Neural cell (in vitro differentiated cells): ENCODE measurements at regions not wholly inside any gene's neighbourhood (a gene's known extent, or its start where the extent isn't known, plus 50 kb on each side); places are given as distances from the start of the nearest gene placed in this dataset.

Experiments used
- H2AFZ ChIP-seq: fragments of 200-600, 300-800 bp; sonication (generic), shearing (Covaris generic); 2 replicates; pipeline ENCODE4 v1.6.0; 2014; ENCODE audit warnings: low read depth, mild to moderate bottlenecking, antibody characterized with exemption, low read length, moderate library complexity
- H3F3A ChIP-seq: fragments of 200-600 bp; shearing (Covaris generic); 2 replicates; pipeline ENCODE4 v1.6.1; 2016; ENCODE audit warnings: mild to moderate bottlenecking, moderate library complexity, mixed read lengths, antibody characterized with exemption, low read length; ENCODE audit not compliant: insufficient read depth, poor library complexity, severe bottlenecking
- H3K27ac ChIP-seq: fragments of 200-600, 300-800 bp; sonication (generic), shearing (Covaris generic); 2 replicates; pipeline ENCODE4 v1.5.1; 2014; ENCODE audit warnings: mild to moderate bottlenecking, low read length, moderate library complexity
- H3K27me3 ChIP-seq: fragments of 300-800, 200-600 bp; sonication (generic), shearing (Covaris generic); 2 replicates; pipeline ENCODE4 v1.6.0; 2014; ENCODE audit warnings: mild to moderate bottlenecking, low read depth, low read length, moderate library complexity; ENCODE audit not compliant: insufficient read depth
- H3K36me3 ChIP-seq: fragments of 300-800, 200-600 bp; sonication (generic), shearing (Covaris generic); 2 replicates; pipeline ENCODE4 v1.5.1; 2014; ENCODE audit warnings: mild to moderate bottlenecking, antibody characterized with exemption, low read length, moderate library complexity; ENCODE audit not compliant: insufficient read depth
- H3K4me2 ChIP-seq: fragments of 300-800, 200-600 bp; sonication (generic), shearing (Covaris generic); 2 replicates; pipeline ENCODE4 v1.6.0; 2014; ENCODE audit warnings: mild to moderate bottlenecking, low read length
- H3K4me3 ChIP-seq: fragments of 300-800, 200-600 bp; sonication (generic), shearing (Covaris generic); 2 replicates; pipeline ENCODE4 v1.5.1; 2014; ENCODE audit warnings: mild to moderate bottlenecking, low read length, moderate library complexity
- H3K79me2 ChIP-seq: fragments of 200-600 bp; shearing (Covaris generic); replicated peaks from 2 replicates; pipeline ENCODE4 v1.6.0; 2014; ENCODE audit warnings: mild to moderate bottlenecking, low read length, moderate library complexity; ENCODE audit not compliant: insufficient read depth
- H3K9ac ChIP-seq: fragments of 300-800, 200-600 bp; sonication (generic), shearing (Covaris generic); 2 replicates; pipeline ENCODE4 v1.6.1; 2016; ENCODE audit warnings: mild to moderate bottlenecking, low read length, mixed read lengths
- H3K9me2 ChIP-seq: fragments of 200-600 bp; shearing (Covaris generic); 2 replicates; pipeline ENCODE4 v1.6.1; 2016; ENCODE audit warnings: mild to moderate bottlenecking, low read length, mixed read lengths; ENCODE audit not compliant: insufficient read depth
- H3K9me3 ChIP-seq: fragments of 200-600, 300-800 bp; sonication (generic), shearing (Covaris generic); 2 replicates; pipeline ENCODE4 v1.6.1; 2016; ENCODE audit warnings: mild to moderate bottlenecking, mixed run types, low read length, moderate library complexity, mixed read lengths
- H4K20me1 ChIP-seq: fragments of 200-600 bp; shearing (Covaris generic); 2 replicates; pipeline ENCODE4 v1.6.1; 2016; ENCODE audit warnings: mild to moderate bottlenecking, mixed run types; ENCODE audit not compliant: insufficient read depth
- EP300 ChIP-seq: fragments of 450-650 bp; conservative IDR thresholded peaks from 2 replicates; pipeline ENCODE4 v1.6.1; 2014; ENCODE audit warnings: antibody characterized with exemption, mild to moderate bottlenecking, moderate library complexity; ENCODE audit not compliant: poor library complexity, severe bottlenecking
- EZH2 ChIP-seq: fragments of 200-600, 300-800 bp; shearing (Covaris generic), sonication (generic); IDR thresholded peaks from 2 replicates; pipeline ENCODE4 v1.6.1; 2014; ENCODE audit warnings: antibody characterized with exemption, low read length, borderline replicate concordance, mild to moderate bottlenecking; ENCODE audit not compliant: insufficient read depth, poor library complexity, severe bottlenecking
- MXI1 ChIP-seq: fragments of 450-650 bp; conservative IDR thresholded peaks from 2 replicates; pipeline ENCODE4 v1.6.1; 2014; ENCODE audit warnings: antibody characterized with exemption, mild to moderate bottlenecking; ENCODE audit not compliant: poor library complexity, severe bottlenecking
- POLR2AphosphoS5 ChIP-seq: IDR thresholded peaks from 2 replicates; pipeline ENCODE4 v1.6.1; 2012
- RAD21 ChIP-seq: fragments of 450-650 bp; conservative IDR thresholded peaks from 2 replicates; pipeline ENCODE4 v1.6.1; 2014; ENCODE audit warnings: antibody characterized with exemption, mild to moderate bottlenecking, moderate library complexity
- SMC3 ChIP-seq: fragments of 450-650 bp; conservative IDR thresholded peaks from 2 replicates; pipeline ENCODE4 v1.6.1; 2014; ENCODE audit warnings: antibody characterized with exemption, mild to moderate bottlenecking, moderate library complexity; ENCODE audit not compliant: poor library complexity
- TAF1 ChIP-seq: IDR thresholded peaks from 2 replicates; pipeline ENCODE4 v1.6.1; 2012; ENCODE audit warnings: low read depth
- TF ChIP-seq, protein P1 (sequence below): fragments of 450-650 bp; IDR thresholded peaks from 2 replicates; pipeline ENCODE4 v1.5.1; 2014; ENCODE audit warnings: antibody characterized with exemption, mild to moderate bottlenecking, moderate library complexity; ENCODE audit not compliant: poor library complexity, severe bottlenecking
- TF ChIP-seq, protein P2 (sequence below): IDR thresholded peaks from 2 replicates; pipeline ENCODE4 v1.6.1; 2012; ENCODE audit warnings: borderline replicate concordance

DNA sequence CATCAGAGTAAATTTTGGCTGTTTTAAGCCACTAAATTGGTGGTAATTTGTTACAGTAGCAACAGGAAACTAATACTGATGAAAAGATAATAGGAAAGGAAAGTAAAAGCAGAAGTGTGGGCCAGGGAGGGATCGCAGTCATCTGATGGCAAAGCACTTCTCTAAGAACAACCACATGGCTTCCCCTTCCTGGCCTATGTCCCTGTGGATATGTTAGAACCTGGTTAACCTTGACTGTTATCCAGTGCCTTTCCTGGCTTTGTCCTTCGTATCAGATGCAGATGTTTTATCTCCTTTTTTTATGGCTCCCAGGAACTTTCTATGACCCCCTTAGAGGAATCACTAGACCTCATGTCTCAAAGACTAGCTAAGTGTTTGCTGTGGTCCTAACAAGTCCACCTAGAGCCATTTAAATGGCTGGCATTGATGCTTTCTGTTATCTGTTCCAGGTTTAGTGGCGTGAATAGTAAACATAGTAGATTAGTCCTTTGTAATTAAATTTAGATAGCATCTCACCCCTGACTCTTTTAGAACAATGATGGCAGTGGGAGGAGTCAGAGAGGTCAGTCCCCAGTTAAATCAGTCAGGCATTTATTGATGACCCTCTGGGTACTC is 79.2 kb upstream of the PHACTR2 start:
- no peaks in the 10 kb centered on the region for H3K79me2 ChIP-seq
- H3K27me3 ChIP-seq = no peaks in the 10 kb centered on the region
- H3K9ac ChIP-seq = no peak overlapping the region
- no peaks in the 10 kb centered on the region for H3K36me3 ChIP-seq
- no peak overlapping the region for H3K4me2 ChIP-seq
- no peaks in the 10 kb centered on the region for H4K20me1 ChIP-seq
- H2AFZ ChIP-seq = no peak overlapping the region
- no peaks in the 10 kb centered on the region for H3F3A ChIP-seq
- no peak overlapping the region for H3K27ac ChIP-seq
- TF ChIP-seq EZH2 (no peak), RAD21 (no peak), POLR2AphosphoS5 (no peak)
- TF ChIP-seq, protein P1, sequence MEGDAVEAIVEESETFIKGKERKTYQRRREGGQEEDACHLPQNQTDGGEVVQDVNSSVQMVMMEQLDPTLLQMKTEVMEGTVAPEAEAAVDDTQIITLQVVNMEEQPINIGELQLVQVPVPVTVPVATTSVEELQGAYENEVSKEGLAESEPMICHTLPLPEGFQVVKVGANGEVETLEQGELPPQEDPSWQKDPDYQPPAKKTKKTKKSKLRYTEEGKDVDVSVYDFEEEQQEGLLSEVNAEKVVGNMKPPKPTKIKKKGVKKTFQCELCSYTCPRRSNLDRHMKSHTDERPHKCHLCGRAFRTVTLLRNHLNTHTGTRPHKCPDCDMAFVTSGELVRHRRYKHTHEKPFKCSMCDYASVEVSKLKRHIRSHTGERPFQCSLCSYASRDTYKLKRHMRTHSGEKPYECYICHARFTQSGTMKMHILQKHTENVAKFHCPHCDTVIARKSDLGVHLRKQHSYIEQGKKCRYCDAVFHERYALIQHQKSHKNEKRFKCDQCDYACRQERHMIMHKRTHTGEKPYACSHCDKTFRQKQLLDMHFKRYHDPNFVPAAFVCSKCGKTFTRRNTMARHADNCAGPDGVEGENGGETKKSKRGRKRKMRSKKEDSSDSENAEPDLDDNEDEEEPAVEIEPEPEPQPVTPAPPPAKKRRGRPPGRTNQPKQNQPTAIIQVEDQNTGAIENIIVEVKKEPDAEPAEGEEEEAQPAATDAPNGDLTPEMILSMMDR = no peak
- no peaks in the 10 kb centered on the region for H3K9me3 ChIP-seq
- no peaks in the 10 kb centered on the region for H3K9me2 ChIP-seq
- no peak overlapping the region for H3K4me3 ChIP-seq

DNA sequence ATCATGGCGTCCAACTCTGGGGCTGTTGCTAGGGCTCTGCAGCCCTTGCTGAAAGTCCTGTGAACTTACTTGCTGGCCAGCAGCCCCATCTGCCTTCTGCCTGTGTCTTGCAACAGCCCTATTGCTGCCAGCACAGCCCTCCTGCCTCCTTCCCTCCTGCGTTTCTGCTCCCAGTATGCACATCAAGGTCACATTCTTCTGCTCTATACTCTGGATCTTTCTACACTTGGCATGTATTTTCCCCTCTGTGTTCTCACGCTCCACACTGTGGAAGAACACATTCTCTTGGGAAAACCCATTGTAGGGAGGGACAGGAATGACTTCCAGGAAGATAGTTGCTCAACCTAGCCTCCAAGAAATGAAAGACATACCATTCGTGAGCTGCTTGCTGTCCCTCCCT is 80.9 kb upstream of the PHACTR2 start:
- no peaks in the 10 kb centered on the region for H3K9me2 ChIP-seq
- no peaks in the 10 kb centered on the region for H3K27me3 ChIP-seq
- no peaks in the 10 kb centered on the region for H3K36me3 ChIP-seq
- H3K4me3 ChIP-seq = no peak overlapping the region
- no peak overlapping the region for H3K4me2 ChIP-seq
- no peak overlapping the region for H3K27ac ChIP-seq
- no peaks in the 10 kb centered on the region for H4K20me1 ChIP-seq
- H2AFZ ChIP-seq = no peak overlapping the region
- no peak overlapping the region for H3K9ac ChIP-seq
- H3K79me2 ChIP-seq = no peaks in the 10 kb centered on the region
- H3F3A ChIP-seq = no peaks in the 10 kb centered on the region
- no peaks in the 10 kb centered on the region for H3K9me3 ChIP-seq
- TF ChIP-seq POLR2AphosphoS5 = no peak
- no peak for TF ChIP-seq RAD21
- TF ChIP-seq SMC3 = no peak
- no peak for TF ChIP-seq EZH2
- TF ChIP-seq TAF1 = no peak

DNA sequence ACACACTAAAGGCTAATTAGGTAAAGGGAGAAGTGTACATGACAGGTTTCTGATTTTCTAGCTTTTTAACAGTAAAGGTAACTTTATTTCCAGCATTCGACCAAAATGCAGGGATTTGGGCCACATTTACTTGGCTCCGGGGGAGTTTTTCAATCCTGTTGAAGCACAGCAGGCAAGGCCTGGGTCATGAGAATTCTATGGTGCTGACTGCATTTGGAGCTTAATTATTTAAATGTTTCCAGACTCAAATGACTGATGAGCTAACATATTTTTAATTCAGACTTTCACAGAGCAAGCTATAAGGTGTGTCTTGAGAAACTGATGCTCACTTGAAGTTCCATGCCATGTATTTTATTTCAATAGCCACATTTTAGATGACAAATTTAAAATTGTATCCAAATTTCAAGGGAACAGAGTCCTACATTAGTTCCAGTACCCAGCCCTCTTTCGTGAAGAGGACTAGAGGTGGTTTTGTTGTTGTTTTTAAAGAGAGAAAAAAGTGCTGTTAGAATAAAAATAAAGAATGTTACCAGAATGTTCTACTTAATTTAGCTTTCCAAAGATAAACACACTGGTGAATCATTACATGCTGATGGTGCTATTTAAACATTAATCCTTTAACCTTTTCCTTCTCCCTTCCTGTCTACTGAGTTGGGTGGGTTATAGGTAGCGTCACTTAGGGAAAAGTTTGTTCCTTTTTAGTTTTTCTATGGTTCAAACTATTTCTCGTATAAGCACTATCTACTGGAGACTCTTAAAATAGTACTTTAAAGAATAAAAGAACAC is 82.3 kb upstream of the PHACTR2 start:
- Histone ChIP-seq H3F3A (no peaks in the 10 kb centered on the region), H3K4me3 (no peak overlapping the region), H3K27me3 (no peaks in the 10 kb centered on the region), H3K9me2 (no peaks in the 10 kb centered on the region), H3K9me3 (no peaks in the 10 kb centered on the region), H3K9ac (no peak overlapping the region), H3K27ac (no peak overlapping the region), H3K4me2 (no peak overlapping the region), H3K36me3 (no peaks in the 10 kb centered on the region), H4K20me1 (no peaks in the 10 kb centered on the region), H2AFZ (no peak overlapping the region), H3K79me2 (no peaks in the 10 kb centered on the region)
- no peak for TF ChIP-seq POLR2AphosphoS5
- TF ChIP-seq, protein P2, sequence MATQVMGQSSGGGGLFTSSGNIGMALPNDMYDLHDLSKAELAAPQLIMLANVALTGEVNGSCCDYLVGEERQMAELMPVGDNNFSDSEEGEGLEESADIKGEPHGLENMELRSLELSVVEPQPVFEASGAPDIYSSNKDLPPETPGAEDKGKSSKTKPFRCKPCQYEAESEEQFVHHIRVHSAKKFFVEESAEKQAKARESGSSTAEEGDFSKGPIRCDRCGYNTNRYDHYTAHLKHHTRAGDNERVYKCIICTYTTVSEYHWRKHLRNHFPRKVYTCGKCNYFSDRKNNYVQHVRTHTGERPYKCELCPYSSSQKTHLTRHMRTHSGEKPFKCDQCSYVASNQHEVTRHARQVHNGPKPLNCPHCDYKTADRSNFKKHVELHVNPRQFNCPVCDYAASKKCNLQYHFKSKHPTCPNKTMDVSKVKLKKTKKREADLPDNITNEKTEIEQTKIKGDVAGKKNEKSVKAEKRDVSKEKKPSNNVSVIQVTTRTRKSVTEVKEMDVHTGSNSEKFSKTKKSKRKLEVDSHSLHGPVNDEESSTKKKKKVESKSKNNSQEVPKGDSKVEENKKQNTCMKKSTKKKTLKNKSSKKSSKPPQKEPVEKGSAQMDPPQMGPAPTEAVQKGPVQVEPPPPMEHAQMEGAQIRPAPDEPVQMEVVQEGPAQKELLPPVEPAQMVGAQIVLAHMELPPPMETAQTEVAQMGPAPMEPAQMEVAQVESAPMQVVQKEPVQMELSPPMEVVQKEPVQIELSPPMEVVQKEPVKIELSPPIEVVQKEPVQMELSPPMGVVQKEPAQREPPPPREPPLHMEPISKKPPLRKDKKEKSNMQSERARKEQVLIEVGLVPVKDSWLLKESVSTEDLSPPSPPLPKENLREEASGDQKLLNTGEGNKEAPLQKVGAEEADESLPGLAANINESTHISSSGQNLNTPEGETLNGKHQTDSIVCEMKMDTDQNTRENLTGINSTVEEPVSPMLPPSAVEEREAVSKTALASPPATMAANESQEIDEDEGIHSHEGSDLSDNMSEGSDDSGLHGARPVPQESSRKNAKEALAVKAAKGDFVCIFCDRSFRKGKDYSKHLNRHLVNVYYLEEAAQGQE = no peak
- no peak for TF ChIP-seq MXI1
- TF ChIP-seq EZH2 = no peak
- TF ChIP-seq TAF1 = no peak
- TF ChIP-seq EP300 = no peak
- no peak for TF ChIP-seq RAD21
- TF ChIP-seq, protein P1 = no peak
- no peak for TF ChIP-seq SMC3
